HL-60 (cell line): ENCODE measurements at regions not wholly inside any gene's neighbourhood (a gene's known extent, or its start where the extent isn't known, plus 50 kb on each side); places are given as distances from the start of the nearest gene placed in this dataset.

ENCODE experiments used
- DNase-seq, 2 experiments: peaks; one replicate each; pipeline ENCODE4 v3.0.0-alpha.2; 2010 to 2020; ENCODE audit warnings: low read depth in 1 of 2, low spot score in 1 of 2
- H3K27ac ChIP-seq: fragments of 250-450 bp; sonication (Bioruptor Pico); replicated peaks from 2 replicates; pipeline ENCODE4 v1.5.1; 2020; ENCODE audit warnings: mild to moderate bottlenecking, moderate library complexity
- H3K27me3 ChIP-seq: fragments of 250-450 bp; sonication (Bioruptor Pico); 2 replicates; pipeline ENCODE4 v1.5.1; 2021; ENCODE audit warnings: mild to moderate bottlenecking, moderate library complexity; ENCODE audit not compliant: insufficient read depth, poor library complexity, severe bottlenecking
- H3K4me3 ChIP-seq: replicated peaks from 2 replicates; pipeline ENCODE4 v1.5.1; 2011; ENCODE audit warnings: mild to moderate bottlenecking, control low read depth, low read length; ENCODE audit not compliant: insufficient read depth
- CTCF ChIP-seq: IDR thresholded peaks from one replicate; pipeline ENCODE4 v1.5.1; 2011; ENCODE audit warnings: low read length, control low read depth, inconsistent platforms; ENCODE audit not compliant: insufficient read depth
- GABPA ChIP-seq: IDR thresholded peaks from 2 replicates; pipeline ENCODE4 v1.6.1; 2012; ENCODE audit warnings: low read depth
- POLR2AphosphoS5 ChIP-seq: IDR thresholded peaks from 2 replicates; pipeline ENCODE4 v1.6.1; 2012; ENCODE audit warnings: low read depth
- REST ChIP-seq: IDR thresholded peaks from 2 replicates; pipeline ENCODE4 v1.6.1; 2012; ENCODE audit warnings: low read depth; ENCODE audit not compliant: insufficient replicate concordance
- SPI1 ChIP-seq: IDR thresholded peaks from 2 replicates; pipeline ENCODE4 v1.6.1; 2012; ENCODE audit warnings: low read depth, mild to moderate bottlenecking, borderline replicate concordance

GRCh38 chr5:155366096-155366495 is 352.5 kb downstream of the KIF4B start:
- H3K27me3 ChIP-seq, result no peaks in the 10 kb centered on the region
- H3K4me3 ChIP-seq, result no peak overlapping the region
- DNase-seq, result no peak
- TF ChIP-seq REST (no peak), POLR2AphosphoS5 (no peak), CTCF (no peak), SPI1 (no peak), GABPA (no peak)
- no peak overlapping the region for H3K27ac ChIP-seq

- Histone ChIP-seq H3K4me3 (no peak overlapping the region), H3K27me3 (no peaks in the 10 kb centered on the region), H3K27ac (no peak overlapping the region)
- no peak for DNase-seq
- TF ChIP-seq SPI1, result no peak
- TF ChIP-seq REST, result no peak
- TF ChIP-seq GABPA, result no peak
- no peak for TF ChIP-seq CTCF
- no peak for TF ChIP-seq POLR2AphosphoS5
Observed at GRCh38 chr5:155367841-155368240, 354.3 kb downstream of the KIF4B start.

- no peak for TF ChIP-seq POLR2AphosphoS5
- no peak for TF ChIP-seq CTCF
- no peak for TF ChIP-seq SPI1
- no peak for DNase-seq
- H3K27me3 ChIP-seq, result no peaks in the 10 kb centered on the region
- no peak overlapping the region for H3K4me3 ChIP-seq
- H3K27ac ChIP-seq, result no peak overlapping the region
Observed at GRCh38 chr5:155368490-155368889, 354.9 kb downstream of the KIF4B start.

GRCh38 chr5:155380480-155380879 is 366.9 kb downstream of the KIF4B start:
- no peaks in the 10 kb centered on the region for H3K27me3 ChIP-seq
- TF ChIP-seq POLR2AphosphoS5 (no peak), GABPA (no peak), SPI1 (no peak), REST (no peak), CTCF (no peak)
- H3K27ac ChIP-seq, result no peak overlapping the region
- no peak for DNase-seq
- no peak overlapping the region for H3K4me3 ChIP-seq
